PFSK-1 (cell line): ENCODE measurements at regions not wholly inside any gene's neighbourhood (a gene's known extent, or its start where the extent isn't known, plus 50 kb on each side); places are given as distances from the start of the nearest gene placed in this dataset.

Experiments
- FOXP2 ChIP-seq: optimal IDR thresholded peaks from 2 replicates; pipeline ENCODE3; 2011; ENCODE audit warnings: borderline replicate concordance, control low read depth, inconsistent platforms; ENCODE audit not compliant: insufficient read depth; ENCODE audit errors: extremely low read length, extremely low read depth
- POLR2AphosphoS5 ChIP-seq: IDR thresholded peaks from 2 replicates; pipeline ENCODE4 v1.6.1; 2012; ENCODE audit warnings: low read depth, mild to moderate bottlenecking, control low read depth, low read length, moderate library complexity
- SIN3A ChIP-seq: IDR thresholded peaks from 2 replicates; pipeline ENCODE4 v1.6.1; 2012; ENCODE audit warnings: mild to moderate bottlenecking, low read length, moderate library complexity, borderline replicate concordance; ENCODE audit not compliant: insufficient read depth
- TAF1 ChIP-seq: IDR thresholded peaks from 2 replicates; pipeline ENCODE4 v1.6.1; 2012; ENCODE audit warnings: low read length, control low read depth, borderline replicate concordance; ENCODE audit not compliant: insufficient read depth
- TF ChIP-seq, protein P1 (sequence below), 2 experiments: IDR thresholded peaks; 2 replicates each; pipeline versions ENCODE4 v1.6.1 to v1.8.0; 2011 to 2012; ENCODE audit warnings: low read depth in 2 of 2, low read length in 2 of 2, control low read depth in 1 of 2, inconsistent platforms in 1 of 2, mild to moderate bottlenecking in 1 of 2, moderate library complexity in 1 of 2; ENCODE audit not compliant: insufficient read depth in 1 of 2

DNA sequence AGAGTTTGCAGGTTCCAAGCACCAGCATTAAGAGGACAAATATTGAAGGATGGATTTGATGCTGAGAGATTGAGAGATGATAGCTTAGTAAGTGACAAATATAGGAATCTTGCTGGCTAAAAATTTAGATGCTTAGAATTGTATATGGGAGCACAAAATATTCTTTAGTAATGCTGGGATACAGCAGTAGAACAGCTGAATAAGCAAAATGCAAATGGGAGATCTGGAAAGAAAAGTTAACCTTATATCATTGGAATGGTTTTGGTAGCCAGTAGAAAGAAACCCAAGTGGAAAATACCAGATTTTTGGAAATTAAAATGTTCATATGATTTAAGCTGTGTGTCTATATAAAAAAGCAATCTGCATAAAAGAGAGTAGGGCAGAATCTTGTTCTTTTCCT is 308.6 kb upstream of the CPEB2 start:
- TF ChIP-seq TAF1 (no peak), POLR2AphosphoS5 (no peak), SIN3A (no peak), FOXP2 (no peak)
- TF ChIP-seq, protein P1, sequence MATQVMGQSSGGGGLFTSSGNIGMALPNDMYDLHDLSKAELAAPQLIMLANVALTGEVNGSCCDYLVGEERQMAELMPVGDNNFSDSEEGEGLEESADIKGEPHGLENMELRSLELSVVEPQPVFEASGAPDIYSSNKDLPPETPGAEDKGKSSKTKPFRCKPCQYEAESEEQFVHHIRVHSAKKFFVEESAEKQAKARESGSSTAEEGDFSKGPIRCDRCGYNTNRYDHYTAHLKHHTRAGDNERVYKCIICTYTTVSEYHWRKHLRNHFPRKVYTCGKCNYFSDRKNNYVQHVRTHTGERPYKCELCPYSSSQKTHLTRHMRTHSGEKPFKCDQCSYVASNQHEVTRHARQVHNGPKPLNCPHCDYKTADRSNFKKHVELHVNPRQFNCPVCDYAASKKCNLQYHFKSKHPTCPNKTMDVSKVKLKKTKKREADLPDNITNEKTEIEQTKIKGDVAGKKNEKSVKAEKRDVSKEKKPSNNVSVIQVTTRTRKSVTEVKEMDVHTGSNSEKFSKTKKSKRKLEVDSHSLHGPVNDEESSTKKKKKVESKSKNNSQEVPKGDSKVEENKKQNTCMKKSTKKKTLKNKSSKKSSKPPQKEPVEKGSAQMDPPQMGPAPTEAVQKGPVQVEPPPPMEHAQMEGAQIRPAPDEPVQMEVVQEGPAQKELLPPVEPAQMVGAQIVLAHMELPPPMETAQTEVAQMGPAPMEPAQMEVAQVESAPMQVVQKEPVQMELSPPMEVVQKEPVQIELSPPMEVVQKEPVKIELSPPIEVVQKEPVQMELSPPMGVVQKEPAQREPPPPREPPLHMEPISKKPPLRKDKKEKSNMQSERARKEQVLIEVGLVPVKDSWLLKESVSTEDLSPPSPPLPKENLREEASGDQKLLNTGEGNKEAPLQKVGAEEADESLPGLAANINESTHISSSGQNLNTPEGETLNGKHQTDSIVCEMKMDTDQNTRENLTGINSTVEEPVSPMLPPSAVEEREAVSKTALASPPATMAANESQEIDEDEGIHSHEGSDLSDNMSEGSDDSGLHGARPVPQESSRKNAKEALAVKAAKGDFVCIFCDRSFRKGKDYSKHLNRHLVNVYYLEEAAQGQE (IDR thresholded peaks at IDR 0.05; ENCODE audit: insufficient read depth in 1 of 2, low read depth in 2 of 2, low read length in 2 of 2) = no peak
